Fibroblast of lung (primary cell): ENCODE measurements at regions not wholly inside any gene's neighbourhood (a gene's known extent, or its start where the extent isn't known, plus 50 kb on each side); places are given as distances from the start of the nearest gene placed in this dataset.
A peak's percentile ranks its signal among the peaks of the same experiment; 100 is the strongest.
"Not testable (repeated sequence)": the region's sequence is repeated elsewhere in the genome, so short reads cannot be mapped to it uniquely, and the experiment has no call there.

Experiments
- DNase-seq, 2 donors: peaks; one replicate each; pipeline versions ENCODE4 v3.0.0 to v3.0.0-alpha.2; 2010; ENCODE audit warnings: low read depth in 2 of 2
- H2AFZ ChIP-seq: 2 replicates; pipeline ENCODE4 v1.5.1; 2012; ENCODE audit warnings: low read length, control low read depth, inconsistent platforms
- H3K27ac ChIP-seq: 2 replicates; pipeline ENCODE4 v1.5.1; 2011; ENCODE audit warnings: low read length, control low read depth; ENCODE audit not compliant: insufficient read depth
- H3K27me3 ChIP-seq: 2 replicates; pipeline ENCODE4 v1.5.1; 2011; ENCODE audit warnings: mild to moderate bottlenecking, low read length; ENCODE audit not compliant: control insufficient read depth, insufficient read depth
- H3K36me3 ChIP-seq: 2 replicates; pipeline ENCODE4 v1.5.1; 2011; ENCODE audit warnings: low read length; ENCODE audit not compliant: control insufficient read depth, insufficient read depth
- H3K4me1 ChIP-seq: 2 replicates; pipeline ENCODE4 v1.5.1; 2011; ENCODE audit warnings: low read length; ENCODE audit not compliant: control insufficient read depth, insufficient read depth; ENCODE audit errors: extremely low read depth
- H3K4me2 ChIP-seq: 2 replicates; pipeline ENCODE4 v1.5.1; 2011; ENCODE audit warnings: low read length, control low read depth; ENCODE audit not compliant: insufficient read depth; ENCODE audit errors: extremely low read depth
- H3K4me3 ChIP-seq, 4 experiments: fragments of 200-600 bp in 1 of 4; sonication (generic) in 1 of 4; replicated peaks in 1 of 4; 2 replicates each; pipeline ENCODE4 v1.5.1; 2011 to 2016; ENCODE audit warnings: low read length in 4 of 4, low read depth in 3 of 4, mild to moderate bottlenecking in 3 of 4, control low read depth in 2 of 4, inconsistent platforms in 1 of 4, mixed read lengths in 1 of 4; ENCODE audit not compliant: insufficient read depth in 1 of 4; ENCODE audit errors: control extremely low read depth in 1 of 4
- H3K79me2 ChIP-seq: 2 replicates; pipeline ENCODE4 v1.5.1; 2012; ENCODE audit warnings: mild to moderate bottlenecking, low read length, inconsistent platforms; ENCODE audit not compliant: control insufficient read depth, insufficient read depth
- H3K9ac ChIP-seq: 2 replicates; pipeline ENCODE4 v1.5.1; 2011; ENCODE audit warnings: mild to moderate bottlenecking, low read length, control low read depth; ENCODE audit not compliant: insufficient read depth
- H3K9me3 ChIP-seq: 2 replicates; pipeline ENCODE4 v1.5.1; 2012; ENCODE audit warnings: low read depth, low read length; ENCODE audit not compliant: control insufficient read depth, insufficient read depth
- H4K20me1 ChIP-seq: 2 replicates; pipeline ENCODE4 v1.5.1; 2011; ENCODE audit warnings: low read length; ENCODE audit not compliant: control insufficient read depth, insufficient read depth; ENCODE audit errors: extremely low read depth
- CTCF ChIP-seq, 2 donors: IDR thresholded peaks in 1 of 2; conservative IDR thresholded peaks in 1 of 2; 1 replicate in 1 of 2; 2 replicates in 1 of 2; pipeline ENCODE4 v1.5.1; 2011 to 2012; ENCODE audit warnings: low read length in 2 of 2, control low read depth in 1 of 2, inconsistent platforms in 1 of 2, low read depth in 1 of 2, mild to moderate bottlenecking in 1 of 2
- EZH2 ChIP-seq: IDR thresholded peaks from 2 replicates; pipeline ENCODE4 v1.5.1; 2012; ENCODE audit warnings: low read length, control low read depth, mild to moderate bottlenecking; ENCODE audit errors: missing control alignments

- DNase-seq: no peak
- H3K4me3 ChIP-seq: no peak overlapping the region
- no peak overlapping the region for H3K27ac ChIP-seq
- no peaks in the 10 kb centered on the region for H3K9me3 ChIP-seq
- no peaks in the 10 kb centered on the region for H3K79me2 ChIP-seq
- TF ChIP-seq EZH2: no peak
- H3K4me1 ChIP-seq: no peaks in the 10 kb centered on the region
- H2AFZ ChIP-seq: no peak overlapping the region
- no peaks in the 10 kb centered on the region for H3K36me3 ChIP-seq
- H3K27me3 ChIP-seq: no peaks in the 10 kb centered on the region
- no peaks in the 10 kb centered on the region for H4K20me1 ChIP-seq
- H3K4me2 ChIP-seq: no peak overlapping the region
- no peak overlapping the region for H3K9ac ChIP-seq
Observed at GRCh38 chr16:76713191-76713590, 436.0 kb downstream of the CNTNAP4 start.

GRCh38 chr16:76716251-76716650 lies 439.1 kb downstream of the CNTNAP4 start:
- H3K9ac ChIP-seq, H4K20me1 ChIP-seq, DNase-seq, H2AFZ ChIP-seq, H3K36me3 ChIP-seq, H3K4me3 ChIP-seq, H3K4me2 ChIP-seq, H3K9me3 ChIP-seq, H3K4me1 ChIP-seq, H3K27ac ChIP-seq, H3K27me3 ChIP-seq, H3K79me2 ChIP-seq: not testable (repeated sequence)

- TF ChIP-seq EZH2 (no peak), CTCF (conservative IDR thresholded peaks at IDR 0.05 in 1 of 2, IDR thresholded peaks at IDR 0.05 in 1 of 2; ENCODE audit: low read depth in 1 of 2, low read length in 2 of 2) (no peak)
Observed at GRCh38 chr16:76724181-76724580, 447.0 kb downstream of the CNTNAP4 start.

GRCh38 chr16:76729525-76729924 lies 452.3 kb downstream of the CNTNAP4 start:
- DNase-seq: peak in 1 of 2 donors; percentile 10
- TF ChIP-seq EZH2 (no peak), CTCF (conservative IDR thresholded peaks at IDR 0.05 in 1 of 2, IDR thresholded peaks at IDR 0.05 in 1 of 2; ENCODE audit: low read depth in 1 of 2, low read length in 2 of 2) (no peak)
- H3K9me3 ChIP-seq: no peaks in the 10 kb centered on the region
- H3K4me2 ChIP-seq: no peak overlapping the region
- no peak overlapping the region for H2AFZ ChIP-seq
- no peaks in the 10 kb centered on the region for H3K27me3 ChIP-seq
- no peaks in the 10 kb centered on the region for H3K36me3 ChIP-seq
- no peak overlapping the region for H3K9ac ChIP-seq
- H4K20me1 ChIP-seq: no peaks in the 10 kb centered on the region
- no peak overlapping the region for H3K27ac ChIP-seq
- no peak overlapping the region for H3K4me3 ChIP-seq
- H3K79me2 ChIP-seq: no peaks in the 10 kb centered on the region
- H3K4me1 ChIP-seq: no peaks in the 10 kb centered on the region

More at GRCh38 chr16:76724181-76724580, 447.0 kb downstream of the CNTNAP4 start:
- Histone ChIP-seq H4K20me1 (no peaks in the 10 kb centered on the region), H3K27ac (no peak overlapping the region), H3K36me3 (no peaks in the 10 kb centered on the region), H3K4me3 (no peak overlapping the region), H2AFZ (no peak overlapping the region), H3K79me2 (no peaks in the 10 kb centered on the region), H3K27me3 (no peaks in the 10 kb centered on the region), H3K4me2 (no peak overlapping the region), H3K4me1 (no peaks in the 10 kb centered on the region), H3K9me3 (no peaks in the 10 kb centered on the region), H3K9ac (no peak overlapping the region)
- DNase-seq: no peak
